Caki2 (cell line): ENCODE measurements at regions not wholly inside any gene's neighbourhood (a gene's known extent, or its start where the extent isn't known, plus 50 kb on each side); places are given as distances from the start of the nearest gene placed in this dataset.

Experiments
- DNase-seq: peaks from one replicate; pipeline ENCODE4 v3.0.0-alpha.2; 2015; ENCODE audit warnings: low read depth
- in situ Hi-C: cut with HindIII; loops from 2 replicates; pipeline ENCODE4 v1.10.0; 2016; ENCODE audit warnings: low sequenced_read_pairs, low pct_unique_long_range_greater_than_20kb, mixed read lengths

DNA sequence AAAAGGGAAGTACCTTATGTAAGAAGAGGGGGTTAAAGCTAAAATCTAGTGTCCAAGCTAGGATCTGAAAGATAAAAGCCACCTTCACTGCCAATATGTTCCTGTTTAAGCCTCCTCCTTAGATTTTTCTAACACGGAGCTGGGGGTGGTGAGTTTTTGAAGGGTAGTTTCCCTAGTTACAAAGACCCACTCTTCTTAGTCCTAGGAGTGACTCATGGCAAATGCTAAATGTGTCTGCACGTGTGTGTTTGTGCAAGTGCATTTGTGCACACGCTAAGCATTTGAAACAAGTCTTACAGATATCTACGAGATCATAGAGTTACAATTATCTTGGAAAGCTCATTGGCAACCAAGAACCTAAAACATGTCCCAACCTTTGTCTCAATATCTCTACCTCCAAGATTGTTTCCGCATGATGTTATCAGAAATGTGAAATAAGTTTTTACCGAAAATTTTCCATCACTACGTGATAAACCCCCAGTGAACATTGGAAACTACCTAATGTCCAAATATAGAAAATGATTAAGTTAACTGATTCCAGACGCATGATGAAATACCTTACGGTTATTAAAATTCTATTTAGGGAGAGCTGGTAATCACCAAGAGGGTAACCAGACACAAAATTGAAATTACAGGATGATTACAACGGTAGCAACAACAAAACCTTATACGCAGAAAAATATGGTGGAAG lies 78.0 kb upstream of the HRH2 start:
- no peak for DNase-seq

GRCh38 chr5:175582697-175583096 lies 75.2 kb upstream of the HRH2 start:
- no peak for DNase-seq

More for the DNA sequence above, 78.0 kb upstream of the HRH2 start:
- in situ Hi-C loops, result no loop called here

GRCh38 chr5:175585567-175585966 lies 72.3 kb upstream of the HRH2 start:
- in situ Hi-C loops, result no loop called here
- no peak for DNase-seq

More at GRCh38 chr5:175582697-175583096, 75.2 kb upstream of the HRH2 start:
- in situ Hi-C loops, result no loop called here

DNA sequence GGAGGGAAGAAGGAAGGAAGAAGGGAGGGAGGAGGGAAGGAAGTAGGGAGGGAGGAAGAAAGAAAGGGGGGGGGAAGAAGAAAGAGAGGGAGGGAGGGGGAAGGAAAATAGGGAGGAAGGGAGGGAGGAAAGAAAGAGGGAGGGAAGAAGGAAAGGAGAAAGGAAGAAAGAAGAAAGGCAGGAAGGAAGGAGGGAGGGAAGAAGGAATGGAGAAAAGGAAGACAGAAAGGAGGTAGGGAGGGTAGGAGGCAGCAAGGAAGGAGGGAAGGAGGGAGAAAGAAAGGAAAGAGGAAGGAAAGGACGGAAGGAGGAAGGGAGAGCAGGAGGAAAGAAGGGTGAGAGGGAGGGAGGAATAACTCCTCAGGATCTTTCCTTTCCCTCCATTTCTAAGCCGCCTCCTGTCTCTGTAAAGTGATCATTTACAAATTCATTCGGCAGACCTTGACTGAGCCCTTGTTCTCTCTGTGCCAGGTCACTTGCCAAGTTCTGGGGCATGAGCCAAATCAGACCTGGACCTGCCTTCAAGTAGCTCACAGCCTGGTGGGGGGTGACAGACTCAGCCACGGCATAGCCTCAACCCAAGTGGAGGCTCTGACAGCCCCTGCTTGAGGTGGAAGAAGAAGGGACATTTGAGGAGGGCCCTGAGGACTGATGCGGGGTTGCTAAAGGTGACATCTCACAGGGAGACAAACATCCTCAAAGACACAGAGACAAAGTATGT lies 69.0 kb upstream of the HRH2 start:
- in situ Hi-C loops, result no loop called here
- DNase-seq, result no peak

GRCh38 chr5:175589714-175590113 lies 68.2 kb upstream of the HRH2 start:
- no peak for DNase-seq
- in situ Hi-C loops, result no loop called here

- DNase-seq, result peak; percentile 49
Observed at GRCh38 chr5:175590471-175590881, 67.4 kb upstream of the HRH2 start.

DNA sequence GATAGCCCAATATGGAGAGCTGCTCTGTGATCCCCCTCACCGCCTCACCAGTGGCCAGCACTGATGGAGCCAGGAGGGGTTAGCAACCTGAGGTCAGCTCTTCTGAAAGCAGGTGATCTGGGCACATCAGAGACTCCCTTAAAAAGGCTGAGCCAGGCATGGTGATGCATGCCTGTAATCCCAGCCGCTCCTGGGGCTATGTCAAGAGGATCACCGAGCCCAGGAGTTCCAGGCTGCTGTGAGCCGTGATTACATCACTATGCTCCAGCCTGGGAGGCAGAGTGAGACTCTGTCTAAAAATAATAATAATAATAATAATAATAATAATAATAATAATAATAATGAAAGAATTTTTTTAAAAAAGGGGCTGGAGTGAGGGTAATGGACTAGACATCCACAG lies 66.6 kb upstream of the HRH2 start:
- in situ Hi-C loops, result no loop called here
- no peak for DNase-seq

More at GRCh38 chr5:175590471-175590881, 67.4 kb upstream of the HRH2 start:
- in situ Hi-C loops, result no loop called here

DNA sequence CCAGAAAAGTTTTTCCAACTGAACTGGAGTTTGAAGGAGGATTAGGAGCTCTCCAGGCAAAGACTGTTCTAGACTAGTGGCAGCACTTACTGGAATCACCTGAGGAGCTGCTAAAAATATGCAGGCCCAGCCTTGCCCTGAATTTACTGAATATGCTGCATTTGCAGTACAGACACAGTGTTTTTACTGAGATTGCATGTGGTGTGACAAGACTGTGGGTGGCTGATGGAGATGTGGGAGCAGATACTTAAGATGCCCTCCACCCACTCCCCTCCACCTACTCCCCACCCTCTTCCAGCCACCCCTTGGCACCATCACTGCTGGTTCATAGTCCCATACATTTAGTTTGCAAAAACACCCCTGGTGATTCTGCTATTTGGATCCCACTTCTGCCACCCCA lies 64.1 kb upstream of the HRH2 start:
- no peak for DNase-seq
- in situ Hi-C loops, result no loop called here

DNA sequence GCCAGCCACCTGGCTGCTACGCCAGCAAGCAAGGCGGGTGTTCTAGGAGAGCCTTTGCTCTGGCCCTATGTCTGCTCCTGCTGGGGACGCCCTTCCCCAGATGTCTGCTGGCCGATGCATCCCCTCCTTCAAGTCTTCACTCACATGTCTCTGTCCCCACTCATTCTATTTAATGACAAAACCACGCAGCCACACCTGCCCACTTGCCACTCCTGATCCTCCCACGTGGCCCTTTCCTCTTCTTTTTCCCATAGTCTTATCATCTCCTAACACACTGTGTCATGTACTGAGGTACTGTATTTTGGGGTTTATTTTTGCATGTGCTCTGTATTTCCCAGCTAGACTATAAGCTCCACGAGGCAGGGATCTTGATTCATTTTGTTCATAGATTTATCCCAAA lies 62.0 kb upstream of the HRH2 start:
- in situ Hi-C loops, result no loop called here
- DNase-seq, result no peak

DNA sequence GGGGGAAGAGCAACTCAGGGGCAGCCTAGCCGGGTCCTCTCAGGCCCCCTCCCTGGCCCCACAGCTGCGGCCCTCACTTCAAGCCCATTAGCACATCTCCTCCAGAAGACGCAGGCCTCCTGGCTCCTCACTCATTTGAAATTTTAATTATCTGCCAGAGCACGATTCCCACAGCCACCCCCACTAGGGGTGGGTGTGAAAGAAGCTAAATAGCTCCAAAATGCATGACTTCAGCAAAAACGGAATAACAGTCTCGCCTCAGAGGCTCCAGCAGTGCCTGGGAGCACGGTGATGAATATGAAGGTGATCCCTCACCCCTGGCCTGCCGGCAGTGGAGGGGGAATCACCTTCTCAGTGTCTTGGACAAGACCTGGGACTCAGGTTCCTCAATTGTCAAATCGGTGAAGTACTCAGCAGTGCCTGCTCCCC lies 61.1 kb upstream of the HRH2 start:
- DNase-seq, result no peak
- in situ Hi-C loops, result no loop called here

GRCh38 chr5:175597718-175598117 lies 60.2 kb upstream of the HRH2 start:
- DNase-seq, result no peak
- in situ Hi-C loops, result no loop called here

DNA sequence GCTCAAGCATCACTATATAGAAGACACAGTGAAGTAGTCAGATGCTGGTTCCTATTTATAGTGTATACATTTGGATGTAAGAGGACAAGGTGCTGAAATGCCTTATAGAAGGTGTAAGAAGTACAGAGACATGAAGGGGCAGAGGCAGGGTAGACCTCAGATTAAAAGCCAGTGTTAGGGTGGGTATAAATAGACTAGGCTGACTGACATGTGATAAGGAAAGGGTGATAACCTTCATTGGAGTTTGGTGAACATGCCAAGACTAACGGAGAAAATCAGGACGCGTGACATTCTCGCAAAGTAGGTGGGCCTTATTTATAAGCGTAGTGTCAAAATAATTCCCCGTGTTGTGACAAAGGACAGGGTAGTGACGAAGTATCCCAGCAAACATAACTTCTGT lies 59.1 kb upstream of the HRH2 start:
- DNase-seq, result no peak
- in situ Hi-C loops, result no loop called here

DNA sequence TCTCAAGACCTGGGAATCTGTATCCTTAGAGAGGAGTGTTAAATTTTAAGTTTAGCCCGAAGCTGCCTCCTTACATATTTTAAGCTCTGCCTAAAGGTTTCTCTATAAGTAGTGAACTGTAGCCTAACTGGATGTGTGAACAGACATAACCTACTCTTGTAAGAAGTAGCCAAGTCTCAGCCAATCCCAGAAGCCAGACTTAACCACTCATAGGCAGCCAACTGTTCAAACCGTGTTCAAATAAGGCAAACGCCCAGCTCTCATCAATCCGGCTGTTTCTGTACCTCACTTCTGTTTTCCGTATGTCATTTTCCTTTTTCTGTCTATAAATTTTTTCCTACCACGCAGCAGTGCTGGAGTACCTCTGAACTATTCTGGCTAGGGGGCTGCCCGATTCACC lies 58.7 kb upstream of the HRH2 start:
- in situ Hi-C loops, result no loop called here
- no peak for DNase-seq

DNA sequence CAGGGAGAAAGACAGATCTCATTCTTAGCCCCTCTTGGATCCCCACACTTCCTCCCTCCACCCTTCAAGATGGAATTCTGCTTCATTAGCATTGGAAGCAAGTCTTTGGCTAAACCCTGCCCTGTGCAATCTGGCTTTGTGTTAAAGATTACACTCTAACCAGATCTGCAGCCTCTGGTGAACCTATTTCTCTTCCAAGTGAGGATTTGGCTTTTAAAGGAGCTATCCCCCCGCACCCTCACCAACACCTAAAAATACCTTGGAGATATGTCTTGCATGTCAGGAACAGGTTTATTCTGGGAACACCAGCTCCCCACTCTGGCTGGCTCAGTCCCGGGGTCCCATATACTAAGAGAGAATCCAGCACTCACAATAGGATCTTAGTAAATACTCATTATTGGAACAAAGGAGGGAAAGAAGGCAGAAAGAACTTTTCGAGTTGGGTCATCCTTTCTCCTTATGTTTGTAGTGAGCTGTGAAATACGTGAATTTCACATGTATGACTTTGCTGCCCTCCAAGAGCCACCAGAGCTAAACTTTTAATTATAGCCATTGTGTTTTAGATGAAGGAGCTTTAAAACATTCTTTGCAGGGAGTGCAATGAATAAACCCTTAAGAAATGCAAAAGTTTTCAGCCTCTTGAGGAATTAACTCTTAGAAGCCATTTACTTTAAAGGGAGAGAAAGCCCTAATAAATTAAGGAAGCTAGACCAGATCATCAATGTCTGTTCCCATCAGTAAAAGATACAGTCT lies 53.7 kb upstream of the HRH2 start:
- in situ Hi-C loops, result no loop called here
- no peak for DNase-seq

DNA sequence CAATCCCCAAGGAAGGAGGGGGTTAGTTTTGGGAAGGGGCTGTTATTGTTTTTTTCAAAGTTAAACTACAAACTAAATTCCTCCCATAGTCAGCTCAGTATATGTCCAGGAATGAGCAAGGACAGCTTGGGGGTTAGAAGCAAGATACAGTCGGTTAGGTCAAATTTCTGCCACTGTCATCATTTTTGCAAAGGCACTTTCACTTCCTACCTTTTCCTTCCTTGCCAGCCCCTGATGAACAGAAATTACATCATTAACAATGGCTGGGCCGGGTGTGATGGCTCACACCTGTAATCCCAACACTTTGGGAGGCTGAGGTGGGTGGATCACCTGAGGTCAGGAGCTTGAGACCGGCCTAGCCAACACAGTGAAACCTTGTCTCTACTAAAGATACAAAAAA lies 51.5 kb upstream of the HRH2 start:
- no peak for DNase-seq
- in situ Hi-C loops, result no loop called here
